HepG2 (cell line): ENCODE measurements at regions not wholly inside any gene's neighbourhood (a gene's known extent, or its start where the extent isn't known, plus 50 kb on each side); places are given as distances from the start of the nearest gene placed in this dataset.

Source experiments
- AGO2 ChIP-seq: fragments of 200-400 bp; formaldehyde crosslinking; optimal IDR thresholded peaks from 2 replicates; pipeline ENCODE3; 2017; ENCODE audit warnings: mild to moderate bottlenecking, low read depth, low read length, moderate library complexity
- CTCF ChIP-seq: sonication (generic); formaldehyde crosslinking; IDR thresholded peaks from 2 replicates; pipeline ENCODE4 v1.5.0; 2020; ENCODE audit warnings: mild to moderate bottlenecking, missing genetic modification reagents, moderate library complexity
- ZNF605 ChIP-seq: sonication (generic); formaldehyde crosslinking; IDR thresholded peaks from 2 replicates; pipeline ENCODE4 v1.8.0; 2022; ENCODE audit warnings: mild to moderate bottlenecking, missing genetic modification reagents

DNA sequence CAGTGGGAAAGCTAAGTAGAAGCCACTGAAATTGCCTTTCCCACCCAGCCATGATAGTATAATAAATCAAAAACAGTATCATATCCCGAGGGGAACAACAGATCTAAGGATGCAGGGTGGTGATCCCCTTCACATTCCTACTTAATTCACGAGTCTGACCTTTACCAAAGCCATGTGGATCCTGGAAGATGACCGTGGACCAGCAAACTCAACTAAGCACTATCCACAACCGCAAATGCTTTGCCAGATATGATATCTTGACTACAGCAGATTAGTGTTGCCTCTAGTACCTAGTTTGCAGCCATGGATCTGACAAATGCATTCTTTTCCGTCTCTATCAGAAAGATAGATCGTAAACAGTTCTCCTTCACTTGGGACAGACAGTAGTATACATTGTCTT is 67.3 kb upstream of the IL6 start:
- TF ChIP-seq CTCF (CRISPR knock-in tag) = no peak
- TF ChIP-seq ZNF605 (CRISPR knock-in tag) = no peak
- TF ChIP-seq AGO2 = no peak
